ENCODE measurements at regions not wholly inside any gene's neighbourhood (a gene's known extent, or its start where the extent isn't known, plus 50 kb on each side); places are given as distances from the start of the nearest gene placed in this dataset.
"Not testable (repeated sequence)": the region's sequence is repeated elsewhere in the genome, so short reads cannot be mapped to it uniquely, and the experiment has no call there.

DNA sequence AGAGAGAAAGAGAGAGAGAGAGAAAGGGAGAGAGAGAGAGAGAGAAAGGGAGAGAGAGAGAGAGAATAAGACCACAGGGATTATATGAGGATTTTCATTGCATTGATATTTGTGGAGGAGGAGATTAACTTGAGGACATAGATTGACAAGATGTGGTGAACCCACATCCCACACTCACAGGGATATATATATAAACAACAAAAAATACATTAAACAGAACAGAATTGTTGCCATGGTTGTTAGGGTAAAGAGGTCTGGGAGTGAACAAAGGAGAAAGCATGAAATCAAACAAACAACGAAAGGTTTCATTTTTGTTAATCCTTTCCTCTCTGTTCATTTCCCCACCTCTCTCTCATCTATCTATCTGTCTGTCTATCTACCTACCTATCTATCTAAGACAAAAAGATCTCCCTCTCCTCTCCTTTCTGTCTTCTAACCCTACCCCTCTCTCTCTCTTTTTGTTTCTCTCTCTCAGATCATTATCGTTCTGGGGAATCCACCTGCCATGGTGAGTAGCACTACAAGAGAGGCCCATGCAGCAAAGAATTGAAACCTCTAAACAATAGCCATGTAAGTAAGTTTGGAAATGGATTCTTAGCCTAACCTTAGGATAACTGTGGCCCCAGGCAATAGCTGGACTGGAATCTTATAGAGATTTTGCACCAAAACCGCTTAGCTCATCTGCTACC is 280.9 kb downstream of the RAP2B start:
- DNase-seq = no peak

GRCh38 chr3:153443961-153444360 is 281.9 kb downstream of the RAP2B start:
- DNase-seq = peak in 2 of 6 experiments; percentile 13 to 14

DNA sequence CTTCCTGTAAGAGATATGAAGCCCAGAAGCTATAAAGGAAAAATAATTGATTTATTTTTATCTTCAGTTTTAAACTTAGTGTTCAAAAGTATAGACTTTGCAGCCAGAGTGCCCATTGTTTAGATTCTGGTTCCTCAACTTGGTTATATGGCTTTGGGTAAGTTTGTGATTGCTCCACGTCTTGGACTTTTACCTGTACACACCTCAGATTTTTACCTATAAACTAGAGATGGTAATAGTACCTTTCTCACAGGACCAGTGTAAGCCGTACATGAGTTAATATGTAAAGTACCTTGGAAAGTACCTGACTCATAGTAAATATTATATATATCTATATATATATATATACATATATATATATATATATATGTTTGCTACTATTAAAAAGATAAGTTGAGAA is 283.8 kb downstream of the RAP2B start:
- no peak for DNase-seq

GRCh38 chr3:153448151-153448829 is 286.3 kb downstream of the RAP2B start:
- DNase-seq = no peak

DNA sequence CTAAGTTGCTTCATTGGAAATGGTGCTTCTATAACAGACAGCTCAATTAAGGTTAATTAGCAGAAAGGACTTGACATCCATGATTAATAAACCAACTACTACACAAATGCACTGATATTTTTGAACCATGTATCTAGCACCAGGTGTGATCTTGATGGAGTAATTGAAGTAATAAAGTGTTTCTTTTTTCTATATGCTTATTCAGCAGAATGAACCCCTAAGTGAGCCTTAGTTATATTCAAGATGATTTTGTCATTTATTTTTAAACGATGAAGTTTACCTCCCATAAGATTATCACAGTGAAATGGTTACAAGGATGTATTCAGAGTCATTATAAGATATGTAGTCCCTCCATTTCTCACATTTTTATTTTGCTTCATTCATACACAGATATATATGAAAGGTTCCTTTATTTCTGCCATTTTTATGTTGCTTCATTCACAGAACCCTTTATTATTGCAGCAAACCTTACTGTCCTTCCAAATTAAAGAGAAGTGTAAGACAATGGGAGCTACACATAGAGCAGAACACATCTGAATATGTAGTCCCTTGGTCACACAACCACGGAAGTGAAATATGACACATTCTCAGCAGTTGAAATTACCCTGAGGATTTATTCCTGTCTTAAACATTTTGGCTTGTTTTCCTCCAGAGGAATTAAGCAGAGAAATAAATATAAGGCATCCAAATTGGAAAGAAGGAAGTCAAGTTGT is 295.0 kb downstream of the RAP2B start:
- DNase-seq = no peak

DNA sequence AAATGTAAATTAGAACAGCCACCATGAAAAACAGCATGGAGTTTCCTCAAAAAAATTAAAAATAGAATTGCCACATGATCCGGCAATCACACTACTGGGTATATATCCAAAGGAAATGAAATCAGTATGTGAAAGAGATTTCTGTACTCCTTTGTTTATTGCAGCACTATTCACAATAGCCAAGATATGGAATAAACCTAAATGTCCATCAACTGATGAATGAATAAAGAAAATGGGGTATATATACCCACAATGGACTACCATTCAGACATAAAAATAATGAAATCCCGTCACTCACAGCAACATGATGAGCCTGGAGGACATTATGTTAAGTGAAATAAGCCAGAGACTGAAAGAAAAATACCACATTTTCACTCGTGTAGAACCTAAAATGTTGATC is 296.9 kb downstream of the RAP2B start:
- no peak for DNase-seq

DNA sequence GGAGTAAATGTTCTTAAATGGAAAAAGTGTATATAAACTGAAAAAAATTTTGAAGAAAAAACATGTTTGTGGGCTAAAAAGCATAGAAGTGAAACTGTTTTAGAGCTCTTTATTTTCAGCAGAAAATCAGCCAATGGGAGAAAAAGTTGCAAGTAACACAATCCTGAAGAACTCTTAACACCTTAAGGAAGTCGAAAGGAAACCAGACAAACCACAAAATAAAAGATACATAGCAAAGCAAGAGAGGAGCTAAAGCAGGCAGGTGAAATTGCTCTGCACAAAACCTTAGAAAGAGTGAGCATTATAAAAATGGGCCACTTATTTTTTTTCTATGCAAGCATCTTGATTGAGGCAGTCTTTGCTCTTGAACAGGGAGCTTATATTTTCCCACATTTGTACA is 300.5 kb downstream of the RAP2B start:
- peak in 3 of 6 experiments; percentile 26 to 47 (median 32) for DNase-seq

DNA sequence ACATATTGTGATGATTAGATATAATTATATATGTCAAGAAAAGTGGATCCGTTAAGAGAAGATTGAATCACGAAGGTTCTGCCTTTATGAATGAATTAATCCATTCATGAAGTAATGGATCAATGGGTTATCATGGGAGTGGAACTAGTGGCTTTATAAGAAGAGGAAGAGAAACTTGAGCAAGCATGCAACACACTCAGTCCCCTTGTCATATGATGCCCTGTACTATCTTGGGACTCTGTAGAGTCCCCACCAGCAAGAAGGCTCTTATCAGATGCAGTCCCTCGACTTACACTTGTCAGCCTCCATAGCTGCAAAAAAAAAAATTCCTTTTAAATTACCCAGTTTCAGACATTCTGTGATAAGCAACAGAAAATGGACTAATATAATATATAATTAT is 301.9 kb downstream of the RAP2B start:
- DNase-seq = no peak

- DNase-seq = no peak
These were observed 307.1 kb downstream of the RAP2B start for GRCh38 chr3:153469162-153469561.

- DNase-seq = no peak
These were observed 322.8 kb downstream of the RAP2B start for GRCh38 chr3:153484842-153485241.

- DNase-seq = no peak
These were observed 333.4 kb downstream of the RAP2B start for GRCh38 chr3:153495422-153495821.

DNA sequence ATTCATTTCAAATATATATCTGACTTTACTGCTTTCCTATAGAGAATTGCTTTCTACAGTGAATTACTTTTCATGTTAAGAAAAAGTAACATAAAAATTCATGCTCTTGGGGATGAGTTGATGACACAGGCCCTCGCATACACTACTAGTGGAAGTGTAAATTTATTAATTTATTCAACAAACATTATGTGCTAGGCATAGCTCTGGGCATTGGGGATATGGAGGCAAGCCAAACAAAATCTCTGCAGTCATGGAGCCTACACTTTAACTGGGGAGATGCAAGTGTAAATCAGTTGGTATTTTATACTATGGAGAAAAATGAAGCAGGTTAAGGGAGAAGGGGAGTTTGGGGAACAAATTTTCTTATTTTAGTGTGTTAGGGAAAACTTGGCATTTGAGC is 340.7 kb downstream of the RAP2B start:
- no peak for DNase-seq

- no peak for DNase-seq
These were observed 341.8 kb downstream of the RAP2B start for GRCh38 chr3:153503873-153504272.

GRCh38 chr3:153506205-153506604 is 344.2 kb downstream of the RAP2B start:
- not testable (repeated sequence) for DNase-seq

DNA sequence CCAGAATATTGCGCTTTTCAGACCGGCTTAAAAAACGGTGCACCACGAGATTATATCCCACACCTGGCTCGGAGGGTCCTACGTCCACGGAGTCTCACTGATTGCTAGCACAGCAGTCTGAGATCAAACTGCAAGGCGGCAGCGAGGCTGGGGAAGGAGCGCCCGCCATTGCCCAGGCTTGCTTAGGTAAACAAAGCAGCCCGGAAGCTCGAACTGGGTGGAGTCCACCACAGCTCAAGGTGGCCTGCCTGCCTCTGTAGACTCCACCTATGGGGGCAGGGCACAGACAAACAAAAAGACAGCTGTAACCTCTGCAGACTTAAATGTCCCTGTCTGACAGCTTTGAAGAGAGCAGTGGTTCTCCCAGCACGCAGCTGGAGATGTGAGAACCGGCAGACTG is 344.7 kb downstream of the RAP2B start:
- DNase-seq = not testable (repeated sequence)

GRCh38 chr3:153513236-153513635 is 351.2 kb downstream of the RAP2B start:
- peak in 2 of 6 experiments; percentile 14 to 31 for DNase-seq

GRCh38 chr3:153528473-153528872 is 366.4 kb downstream of the RAP2B start:
- DNase-seq = no peak

- no peak for DNase-seq
These were observed 377.2 kb downstream of the RAP2B start for GRCh38 chr3:153539263-153539662.

GRCh38 chr3:153545471-153545870 is 383.4 kb downstream of the RAP2B start:
- DNase-seq = no peak

DNA sequence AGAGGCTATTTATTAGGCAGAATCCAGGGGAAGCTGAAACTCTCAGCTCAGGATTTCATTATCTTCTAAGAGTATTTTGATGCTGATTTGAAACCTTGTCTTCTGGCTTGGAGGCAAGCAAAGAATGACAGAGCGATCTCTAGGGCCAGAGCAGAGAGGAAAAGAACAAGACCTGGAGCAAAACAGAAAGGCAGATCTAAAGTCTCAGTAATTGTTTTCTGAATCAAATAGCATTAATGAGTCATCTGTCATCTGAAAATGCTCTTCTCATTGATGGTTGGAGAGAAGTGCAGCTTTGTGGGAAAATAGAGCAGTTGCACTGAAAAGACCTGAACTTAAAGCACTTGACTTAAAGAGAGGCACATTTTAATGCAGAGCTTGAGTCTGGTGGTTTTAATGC is 385.9 kb downstream of the RAP2B start:
- no peak for DNase-seq

DNA sequence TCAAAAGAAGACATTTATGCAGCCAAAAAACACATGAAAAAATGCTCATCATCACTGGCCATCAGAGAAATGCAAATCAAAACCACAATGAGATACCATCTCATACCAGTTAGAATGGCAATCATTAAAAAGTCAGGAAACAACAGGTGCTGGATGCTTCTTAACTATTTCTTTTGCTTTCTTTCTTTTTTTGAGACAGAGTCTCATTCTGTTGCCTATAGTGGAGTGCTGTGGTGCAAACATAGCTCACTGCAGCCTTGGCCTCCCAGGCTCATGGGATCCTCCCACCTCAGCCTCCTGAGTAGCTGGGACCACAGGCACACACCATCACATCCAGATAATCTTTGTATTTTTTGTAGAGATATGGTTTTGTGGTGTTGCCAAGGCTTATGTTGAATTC is 387.7 kb downstream of the RAP2B start:
- not testable (repeated sequence) for DNase-seq

- DNase-seq = no peak
These were observed 389.7 kb downstream of the RAP2B start for GRCh38 chr3:153551536-153552285.

DNA sequence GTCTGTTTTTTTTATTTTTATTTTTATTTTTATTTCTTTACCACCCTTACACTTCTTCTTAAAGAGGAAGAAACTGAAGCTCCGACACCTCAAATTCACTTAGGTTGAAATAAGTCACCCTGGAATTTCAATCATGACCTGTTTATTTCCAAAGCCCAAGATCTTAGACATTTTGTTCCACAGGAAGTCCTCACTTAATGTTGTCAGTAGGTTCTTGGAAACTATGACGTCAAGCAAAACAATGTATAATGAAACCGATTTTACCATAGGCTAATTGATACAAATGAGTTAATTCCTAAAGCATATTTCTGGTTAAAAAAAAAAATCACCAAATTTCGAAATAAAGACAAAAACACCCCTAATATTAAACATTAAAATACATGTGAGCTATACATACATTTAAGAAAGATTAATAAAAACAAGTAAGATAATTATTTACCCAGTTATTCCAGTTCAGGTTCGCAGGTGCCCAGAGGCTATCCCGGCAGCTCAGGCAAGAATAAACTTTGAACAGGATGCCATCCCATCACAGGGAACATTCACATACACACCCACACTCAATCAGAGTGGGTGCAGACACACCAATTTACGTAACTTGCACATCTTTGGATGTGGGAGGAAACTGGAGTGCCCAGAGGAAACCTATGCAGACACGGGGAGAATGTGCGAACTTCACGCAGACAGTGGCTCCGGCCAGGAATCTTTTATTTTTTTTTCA is 391.0 kb downstream of the RAP2B start:
- no peak for DNase-seq

Measured in stimulated activated naive CD4-positive, alpha-beta T cell (primary cell).